Transverse colon (tissue), 4 donors: ENCODE measurements at regions not wholly inside any gene's neighbourhood (a gene's known extent, or its start where the extent isn't known, plus 50 kb on each side); places are given as distances from the start of the nearest gene placed in this dataset.

Experiments used
- DNase-seq: peaks from one replicate; pipeline ENCODE4 v3.0.0-alpha.2; 2019
- H3K27ac ChIP-seq, 4 donors: fragments of 200-600 bp; sonication (generic); 2 replicates each; pipeline ENCODE4 v1.5.1; 2016 to 2018; ENCODE audit warnings: inconsistent platforms in 4 of 4
- H3K27me3 ChIP-seq: fragments of 200-600 bp; sonication (generic); 2 replicates; pipeline ENCODE4 v1.5.1; 2017; ENCODE audit warnings: inconsistent platforms
- H3K36me3 ChIP-seq, 4 donors: fragments of 200-600 bp; sonication (generic); 2 replicates each; pipeline ENCODE4 v1.5.1; 2017 to 2019; ENCODE audit warnings: inconsistent platforms in 4 of 4
- H3K4me1 ChIP-seq, 4 donors: fragments of 200-600 bp; sonication (generic); 2 replicates each; pipeline ENCODE4 v1.5.1; 2017 to 2020; ENCODE audit warnings: inconsistent platforms in 4 of 4
- H3K4me3 ChIP-seq, 4 donors: fragments of 200-600 bp; sonication (generic); 1 replicate in 1 of 4; 2 replicates in 3 of 4; pipeline versions ENCODE4 v1.5.1 to v1.6.1; 2017 to 2019; ENCODE audit warnings: inconsistent platforms in 4 of 4
- H3K9me3 ChIP-seq, 2 donors: fragments of 200-600 bp; sonication (generic); 2 replicates each; pipeline ENCODE4 v1.5.1; 2017 to 2019; ENCODE audit warnings: inconsistent platforms in 2 of 2
- CTCF ChIP-seq, 5 experiments: fragments of 200-600 bp in 3 of 5; fragments of 450-650 bp in 2 of 5; sonication (generic) in 3 of 5; IDR thresholded peaks; 1 replicate in 2 of 5; 2 replicates in 3 of 5; pipeline ENCODE4 v1.5.1; 2016 to 2017; ENCODE audit warnings: antibody characterized with exemption in 5 of 5, inconsistent platforms in 3 of 5, mild to moderate bottlenecking in 2 of 5, moderate library complexity in 1 of 5
- EP300 ChIP-seq: sonication (generic); formaldehyde crosslinking; IDR thresholded peaks from one replicate; pipeline ENCODE4 v1.6.1; 2017; ENCODE audit warnings: antibody characterized with exemption, low read depth
- POLR2A ChIP-seq: fragments of 450-650 bp; IDR thresholded peaks from one replicate; pipeline ENCODE4 v1.6.1; 2016; ENCODE audit warnings: antibody characterized with exemption, mild to moderate bottlenecking, moderate library complexity
- POLR2AphosphoS5 ChIP-seq, 3 donors: sonication (generic); formaldehyde crosslinking; IDR thresholded peaks; one replicate each; pipeline ENCODE4 v1.6.1; 2016; ENCODE audit warnings: antibody characterized with exemption in 3 of 3
- WGBS, 2 donors: methylation state at CpG; one replicate each; pipeline ENCODE4 v1.1.5; 2018; ENCODE audit warnings: low coverage in 1 of 2; 5-methylcytosine and 5-hydroxymethylcytosine counted together
- in situ Hi-C, 4 donors: fragments of 200-750 bp; cut with MboI; loops; one replicate each; pipeline versions ENCODE4 v1.15.0 to v1.15.1; 2017; ENCODE audit warnings: low sequenced_read_pairs in 3 of 4, low pct_ligation_motif_present in 1 of 4, low pct_unique_long_range_greater_than_20kb in 1 of 4
- intact Hi-C: fragments of 100-400 bp; cut with DNase I; formaldehyde crosslinking; loops from one replicate; pipeline ENCODE4 v1.15.1; 2023; ENCODE audit warnings: low total_unique reads

GRCh38 chr11:106463154-106463553, 385.7 kb downstream of the AASDHPPT start:
- WGBS, 2 donors: 58 to 75% methylated on average over 1 of the region's 1 CpG
- DNase-seq: no peak
- no peak overlapping the region for H3K27ac ChIP-seq

GRCh38 chr11:106463796-106464201, 386.3 kb downstream of the AASDHPPT start:
- in situ Hi-C loops: no loop called here
- no peaks in the 10 kb centered on the region for H3K4me1 ChIP-seq

More at GRCh38 chr11:106463154-106463553, 385.7 kb downstream of the AASDHPPT start:
- H3K9me3 ChIP-seq: no peaks in the 10 kb centered on the region
- intact Hi-C loops: no loop called here
- TF ChIP-seq POLR2AphosphoS5 (IDR thresholded peaks at IDR 0.05): no peak
- TF ChIP-seq EP300: no peak
- TF ChIP-seq CTCF (IDR thresholded peaks at IDR 0.05): no peak
- TF ChIP-seq POLR2A: no peak
- H3K36me3 ChIP-seq: no peaks in the 10 kb centered on the region
- H3K27me3 ChIP-seq: no peaks in the 10 kb centered on the region
- no peak overlapping the region for H3K4me3 ChIP-seq
- in situ Hi-C loops: no loop called here
- H3K4me1 ChIP-seq: no peaks in the 10 kb centered on the region

GRCh38 chr11:106464728-106465127, 387.3 kb downstream of the AASDHPPT start:
- Histone ChIP-seq H3K27ac (no peak overlapping the region), H3K9me3 (no peaks in the 10 kb centered on the region), H3K4me1 (no peaks in the 10 kb centered on the region), H3K27me3 (no peaks in the 10 kb centered on the region), H3K36me3 (no peaks in the 10 kb centered on the region), H3K4me3 (no peak overlapping the region)
- in situ Hi-C loops: no loop called here
- DNase-seq: no peak
- intact Hi-C loops: no loop called here
- TF ChIP-seq EP300: no peak

More at GRCh38 chr11:106463796-106464201, 386.3 kb downstream of the AASDHPPT start:
- Histone ChIP-seq H3K4me3 (no peak overlapping the region), H3K9me3 (no peaks in the 10 kb centered on the region), H3K27ac (no peak overlapping the region), H3K27me3 (no peaks in the 10 kb centered on the region), H3K36me3 (no peaks in the 10 kb centered on the region)
- TF ChIP-seq EP300: no peak
- TF ChIP-seq POLR2AphosphoS5 (IDR thresholded peaks at IDR 0.05): no peak
- no peak for TF ChIP-seq POLR2A
- TF ChIP-seq CTCF (IDR thresholded peaks at IDR 0.05): no peak
- DNase-seq: no peak
- 50 to 74% methylated on average over 4 of the region's 4 CpGs for whole genome bisulfite sequencing, 2 donors
- intact Hi-C loops: no loop called here

GRCh38 chr11:106466521-106467080, 389.1 kb downstream of the AASDHPPT start:
- Histone ChIP-seq H3K4me1 (no peaks in the 10 kb centered on the region), H3K4me3 (no peak overlapping the region), H3K27ac (no peak overlapping the region), H3K27me3 (no peaks in the 10 kb centered on the region), H3K9me3 (no peaks in the 10 kb centered on the region), H3K36me3 (no peaks in the 10 kb centered on the region)
- 26 to 45% methylated on average over 5 of the region's 5 CpGs for WGBS, 2 donors
- DNase-seq: no peak
- in situ Hi-C loops: no loop called here
- TF ChIP-seq POLR2AphosphoS5 (IDR thresholded peaks at IDR 0.05) (no peak), POLR2A (no peak), EP300 (no peak), CTCF (IDR thresholded peaks at IDR 0.05) (no peak)
- intact Hi-C loops: no loop called here

GRCh38 chr11:106467501-106467900, 390.0 kb downstream of the AASDHPPT start:
- Histone ChIP-seq H3K4me3 (no peak overlapping the region), H3K27me3 (no peaks in the 10 kb centered on the region), H3K36me3 (no peaks in the 10 kb centered on the region), H3K27ac (no peak overlapping the region), H3K4me1 (no peaks in the 10 kb centered on the region), H3K9me3 (no peaks in the 10 kb centered on the region)
- intact Hi-C loops (no loop called here), in situ Hi-C loops (no loop called here)
- DNase-seq: no peak
- no peak for TF ChIP-seq POLR2AphosphoS5 (IDR thresholded peaks at IDR 0.05)
- no peak for TF ChIP-seq EP300
- TF ChIP-seq POLR2A: no peak
